D341Med (cell line): ENCODE measurements at regions not wholly inside any gene's neighbourhood (a gene's known extent, or its start where the extent isn't known, plus 50 kb on each side); places are given as distances from the start of the nearest gene placed in this dataset.

Source experiments
- DNase-seq: peaks from one replicate; pipeline ENCODE4 v3.0.0; 2012; ENCODE audit warnings: low spot score

GRCh38 chr13:75132701-75133695, 349.0 kb downstream of the TBC1D4 start:
- no peak for DNase-seq

- no peak for DNase-seq
Observed at GRCh38 chr13:75129331-75129730, 352.6 kb downstream of the TBC1D4 start.

GRCh38 chr13:75124415-75124814, 357.6 kb downstream of the TBC1D4 start:
- no peak for DNase-seq

GRCh38 chr13:75123428-75123827, 358.5 kb downstream of the TBC1D4 start:
- no peak for DNase-seq

- no peak for DNase-seq
Observed at GRCh38 chr13:75120085-75120484, 361.9 kb downstream of the TBC1D4 start.

GRCh38 chr13:75115171-75115570, 366.8 kb downstream of the TBC1D4 start:
- DNase-seq = no peak

- DNase-seq = no peak
Observed at GRCh38 chr13:75103976-75104375, 378.0 kb downstream of the TBC1D4 start.

- DNase-seq = no peak
Observed at GRCh38 chr13:75102001-75102716, 379.8 kb downstream of the TBC1D4 start.

GRCh38 chr13:75101348-75101747, 380.6 kb downstream of the TBC1D4 start:
- no peak for DNase-seq

- DNase-seq = no peak
Observed at GRCh38 chr13:75092143-75092542, 389.8 kb downstream of the TBC1D4 start.

- no peak for DNase-seq
Observed at GRCh38 chr13:75091718-75092117, 390.3 kb downstream of the TBC1D4 start.

- no peak for DNase-seq
Observed at GRCh38 chr13:75090872-75091615, 390.9 kb downstream of the TBC1D4 start.

- DNase-seq = no peak
Observed at GRCh38 chr13:75088915-75089314, 393.1 kb downstream of the TBC1D4 start.

GRCh38 chr13:75079226-75079625, 402.7 kb downstream of the TBC1D4 start:
- no peak for DNase-seq

GRCh38 chr13:75076476-75076875, 405.5 kb downstream of the TBC1D4 start:
- DNase-seq = no peak

GRCh38 chr13:75073786-75074185, 408.2 kb downstream of the TBC1D4 start:
- no peak for DNase-seq

- no peak for DNase-seq
Observed at GRCh38 chr13:75072891-75073290, 409.1 kb downstream of the TBC1D4 start.

- no peak for DNase-seq
Observed at GRCh38 chr13:75072368-75072767, 409.6 kb downstream of the TBC1D4 start.

GRCh38 chr13:75071796-75072195, 410.2 kb downstream of the TBC1D4 start:
- DNase-seq = no peak

GRCh38 chr13:75071395-75071794, 410.6 kb downstream of the TBC1D4 start:
- no peak for DNase-seq

- DNase-seq = no peak
Observed at GRCh38 chr13:75061909-75062308, 420.1 kb downstream of the TBC1D4 start.

- no peak for DNase-seq
Observed at GRCh38 chr13:75055296-75055695, 426.7 kb downstream of the TBC1D4 start.
